GM19452 (cell line): ENCODE measurements at regions not wholly inside any gene's neighbourhood (a gene's known extent, or its start where the extent isn't known, plus 50 kb on each side); places are given as distances from the start of the nearest gene placed in this dataset.

ENCODE experiments used
- ATAC-seq: cut with Tn5 transposase; IDR thresholded peaks from one replicate; pipeline ENCODE4 v1.9.1; 2021; ENCODE audit not compliant: unreplicated experiment

GRCh38 chr20:11324990-11325389 lies 592.7 kb upstream of the BTBD3 start:
- ATAC-seq, result no peak

- ATAC-seq, result no peak
Observed at GRCh38 chr20:11328839-11329238, 588.9 kb upstream of the BTBD3 start.

- no peak for ATAC-seq
Observed at GRCh38 chr20:11329271-11329670, 588.4 kb upstream of the BTBD3 start.

GRCh38 chr20:11331096-11331495 lies 586.6 kb upstream of the BTBD3 start:
- ATAC-seq, result no peak

- ATAC-seq, result no peak
Observed at GRCh38 chr20:11332381-11332780, 585.3 kb upstream of the BTBD3 start.

GRCh38 chr20:11333634-11334033 lies 584.1 kb upstream of the BTBD3 start:
- no peak for ATAC-seq

GRCh38 chr20:11337361-11338130 lies 580.1 kb upstream of the BTBD3 start:
- no peak for ATAC-seq

- ATAC-seq, result no peak
Observed at GRCh38 chr20:11338496-11339306, 579.0 kb upstream of the BTBD3 start.

GRCh38 chr20:11344939-11345338 lies 572.8 kb upstream of the BTBD3 start:
- ATAC-seq, result no peak

- ATAC-seq, result no peak
Observed at GRCh38 chr20:11347738-11348137, 570.0 kb upstream of the BTBD3 start.

GRCh38 chr20:11350126-11351005 lies 567.3 kb upstream of the BTBD3 start:
- ATAC-seq, result no peak

GRCh38 chr20:11352041-11352440 lies 565.7 kb upstream of the BTBD3 start:
- no peak for ATAC-seq

GRCh38 chr20:11354846-11355245 lies 562.8 kb upstream of the BTBD3 start:
- no peak for ATAC-seq

- no peak for ATAC-seq
Observed at GRCh38 chr20:11355345-11355744, 562.3 kb upstream of the BTBD3 start.

- no peak for ATAC-seq
Observed at GRCh38 chr20:11356061-11356460, 561.6 kb upstream of the BTBD3 start.

- no peak for ATAC-seq
Observed at GRCh38 chr20:11362450-11362849, 555.2 kb upstream of the BTBD3 start.

- no peak for ATAC-seq
Observed at GRCh38 chr20:11364736-11365135, 553.0 kb upstream of the BTBD3 start.

- no peak for ATAC-seq
Observed at GRCh38 chr20:11366660-11367059, 551.0 kb upstream of the BTBD3 start.

- ATAC-seq, result no peak
Observed at GRCh38 chr20:11368499-11368898, 549.2 kb upstream of the BTBD3 start.

GRCh38 chr20:11368965-11369711 lies 548.6 kb upstream of the BTBD3 start:
- no peak for ATAC-seq

- ATAC-seq, result no peak
Observed at GRCh38 chr20:11371831-11372230, 545.9 kb upstream of the BTBD3 start.
